Vagina (tissue), 2 donors: ENCODE measurements at regions not wholly inside any gene's neighbourhood (a gene's known extent, or its start where the extent isn't known, plus 50 kb on each side); places are given as distances from the start of the nearest gene placed in this dataset.

ENCODE experiments used
- DNase-seq, 2 donors: peaks; one replicate each; pipeline ENCODE4 v3.0.0-alpha.2; 2017; ENCODE audit errors: extremely low spot score in 2 of 2
- H3K27ac ChIP-seq: fragments of 200-600 bp; sonication (generic); one replicate; pipeline ENCODE4 v1.5.1; 2019
- H3K27me3 ChIP-seq: fragments of 200-600 bp; sonication (generic); one replicate; pipeline ENCODE4 v1.5.1; 2019
- H3K36me3 ChIP-seq, 2 donors: fragments of 200-600 bp; sonication (generic); one replicate each; pipeline ENCODE4 v1.5.1; 2017 to 2019
- H3K4me1 ChIP-seq: fragments of 200-600 bp; sonication (generic); one replicate; pipeline ENCODE4 v1.5.1; 2019
- H3K4me3 ChIP-seq, 2 donors: fragments of 200-600 bp; sonication (generic); 1 replicate in 1 of 2; 2 replicates in 1 of 2; pipeline ENCODE4 v1.5.1; 2016 to 2019
- H3K9me3 ChIP-seq: fragments of 200-600 bp; sonication (generic); one replicate; pipeline ENCODE4 v1.5.1; 2019
- CTCF ChIP-seq, 3 experiments: fragments of 450-650 bp in 2 of 3; fragments of 200-600 bp in 1 of 3; sonication (generic) in 1 of 3; IDR thresholded peaks; one replicate each; pipeline ENCODE4 v1.5.1; 2017 to 2019; ENCODE audit warnings: antibody characterized with exemption in 3 of 3, mild to moderate bottlenecking in 2 of 3, moderate library complexity in 2 of 3
- POLR2A ChIP-seq, 2 donors: fragments of 450-650 bp; IDR thresholded peaks; one replicate each; pipeline ENCODE4 v1.6.1; 2017; ENCODE audit warnings: antibody characterized with exemption in 2 of 2, mild to moderate bottlenecking in 2 of 2, moderate library complexity in 2 of 2
- POLR2AphosphoS5 ChIP-seq, 2 donors: sonication (generic); formaldehyde crosslinking; IDR thresholded peaks; one replicate each; pipeline ENCODE4 v1.9.0; 2017; ENCODE audit warnings: antibody characterized with exemption in 2 of 2, mild to moderate bottlenecking in 2 of 2, low read depth in 1 of 2; ENCODE audit not compliant: insufficient read depth in 1 of 2
- intact Hi-C: fragments of 100-400 bp; cut with DNase I; formaldehyde crosslinking; loops from one replicate; pipeline ENCODE4 v1.15.1; 2023

- DNase-seq, result no peak
- Histone ChIP-seq H3K9me3 (no peaks in the 10 kb centered on the region), H3K4me1 (peaks cover 36% of the 10 kb centered on the region), H3K27me3 (no peaks in the 10 kb centered on the region), H3K4me3 (no peak overlapping the region), H3K36me3 (no peaks in the 10 kb centered on the region), H3K27ac (no peak overlapping the region)
- TF ChIP-seq POLR2AphosphoS5 (IDR thresholded peaks at IDR 0.05; ENCODE audit: insufficient read depth in 1 of 2, low read depth in 1 of 2) (peak in 1 of 2 donors; percentile 31), CTCF (IDR thresholded peaks at IDR 0.05) (no peak)
- intact Hi-C loops, result loop anchor here (10.0 kb wide), 1 partner anchor 536 kb away; no protein-coding TSS in a partner anchor
These were observed 194.4 kb downstream of the MAP2K6 start for GRCh38 chr17:69608808-69609472.

- no peak for DNase-seq
- Histone ChIP-seq H3K36me3 (no peaks in the 10 kb centered on the region), H3K4me1 (peaks cover 36% of the 10 kb centered on the region), H3K4me3 (no peak overlapping the region), H3K27me3 (no peaks in the 10 kb centered on the region), H3K27ac (no peak overlapping the region), H3K9me3 (no peaks in the 10 kb centered on the region)
- intact Hi-C loops, result loop anchor here (10.0 kb wide), 1 partner anchor 535 kb away; no protein-coding TSS in a partner anchor
- TF ChIP-seq POLR2AphosphoS5 (IDR thresholded peaks at IDR 0.05; ENCODE audit: insufficient read depth in 1 of 2, low read depth in 1 of 2) (no peak), CTCF (IDR thresholded peaks at IDR 0.05) (peak in 1 of 3 experiments; percentile 26), POLR2A (IDR thresholded peaks at IDR 0.05) (no peak)
These were observed 195.2 kb downstream of the MAP2K6 start for GRCh38 chr17:69609473-69610305.

- Histone ChIP-seq H3K4me1 (no peaks in the 10 kb centered on the region), H3K27me3 (no peaks in the 10 kb centered on the region), H3K27ac (no peak overlapping the region), H3K36me3 (no peaks in the 10 kb centered on the region), H3K9me3 (no peaks in the 10 kb centered on the region), H3K4me3 (no peak overlapping the region)
- no peak for DNase-seq
- no peak for TF ChIP-seq POLR2A (IDR thresholded peaks at IDR 0.05)
- no peak for TF ChIP-seq CTCF (IDR thresholded peaks at IDR 0.05)
- TF ChIP-seq POLR2AphosphoS5 (IDR thresholded peaks at IDR 0.05; ENCODE audit: insufficient read depth in 1 of 2, low read depth in 1 of 2), result no peak
- intact Hi-C loops, result no loop called here
These were observed 205.9 kb downstream of the MAP2K6 start for GRCh38 chr17:69620363-69620762.

GRCh38 chr17:69625474-69625873 lies 211.0 kb downstream of the MAP2K6 start:
- no peaks in the 10 kb centered on the region for H3K27me3 ChIP-seq
- no peak overlapping the region for H3K27ac ChIP-seq
- no peaks in the 10 kb centered on the region for H3K36me3 ChIP-seq
- intact Hi-C loops, result no loop called here
- no peak overlapping the region for H3K4me3 ChIP-seq
- no peak for DNase-seq
- no peaks in the 10 kb centered on the region for H3K9me3 ChIP-seq
- no peaks in the 10 kb centered on the region for H3K4me1 ChIP-seq
- no peak for TF ChIP-seq POLR2AphosphoS5 (IDR thresholded peaks at IDR 0.05; ENCODE audit: insufficient read depth in 1 of 2, low read depth in 1 of 2)
- no peak for TF ChIP-seq CTCF (IDR thresholded peaks at IDR 0.05)
- no peak for TF ChIP-seq POLR2A (IDR thresholded peaks at IDR 0.05)
